ENCODE measurements at regions not wholly inside any gene's neighbourhood (a gene's known extent, or its start where the extent isn't known, plus 50 kb on each side); places are given as distances from the start of the nearest gene placed in this dataset.

DNA sequence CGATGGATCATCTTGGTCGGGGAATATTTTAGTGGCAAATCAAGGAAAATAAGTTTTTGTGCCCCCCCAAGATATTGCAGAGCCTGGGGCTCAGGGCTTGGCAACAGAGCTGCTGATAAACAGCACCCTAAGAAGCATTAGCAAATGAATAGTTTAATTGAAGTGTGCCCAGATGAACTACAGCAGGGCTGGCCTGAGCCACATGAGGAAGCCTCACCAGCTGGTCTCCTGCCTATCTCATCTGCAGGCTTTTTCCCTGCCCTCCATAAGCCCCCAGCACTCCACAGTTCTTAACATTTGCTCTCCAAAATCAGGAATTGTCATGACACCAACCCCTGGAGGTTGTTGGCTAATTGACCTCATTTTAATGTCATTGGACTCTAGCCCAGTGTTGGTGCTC lies 480.2 kb downstream of the HS3ST3B1 start:
- Histone ChIP-seq H3K27ac (ENCODE audit: low read length, poor library complexity, severe bottlenecking) (no peak overlapping the region), H3K27me3 (ENCODE audit: control insufficient read depth in 1 of 2, insufficient read depth in 1 of 2, low read length in 2 of 2) (peaks cover 0 to 9% of the 10 kb centered on the region in 2 experiments), H3K36me3 (ENCODE audit: control insufficient read depth in 1 of 2, insufficient read depth in 2 of 2, low read depth in 1 of 2, low read length in 2 of 2) (no peaks in the 10 kb centered on the region), H2AK5ac (ENCODE audit: low read length, severe bottlenecking) (no peak overlapping the region), H3K9ac (ENCODE audit: low read length) (no peak overlapping the region), H3K4me3 (ENCODE audit: insufficient read depth in 1 of 2, low read depth in 1 of 2, low read length in 2 of 2) (no peak overlapping the region), H3K4me2 (ENCODE audit: low read length, poor library complexity, severe bottlenecking) (no peak overlapping the region), H3K9me3 (ENCODE audit: control insufficient read depth, low read length) (no peaks in the 10 kb centered on the region), H3K79me1 (replicated peaks; ENCODE audit: low read length, poor library complexity, severe bottlenecking) (no peaks in the 10 kb centered on the region), H3K18ac (ENCODE audit: low read depth in 1 of 2, low read length in 2 of 2) (no peak overlapping the region), H2BK5ac (ENCODE audit: low read depth, low read length, poor library complexity, severe bottlenecking) (no peak overlapping the region), H2BK15ac (ENCODE audit: low read depth, poor library complexity, severe bottlenecking) (no peak overlapping the region), H3K23ac (ENCODE audit: low read length in 2 of 2) (no peak overlapping the region), H3K14ac (ENCODE audit: low read length in 2 of 2) (no peak overlapping the region), H4K91ac (ENCODE audit: low read length) (no peak overlapping the region), H2BK120ac (ENCODE audit: low read depth, low read length) (no peak overlapping the region), H4K8ac (ENCODE audit: low read length) (no peak overlapping the region), H2BK12ac (ENCODE audit: low read length in 2 of 2) (no peak overlapping the region), H2AFZ (ENCODE audit: low read depth, low read length) (no peak overlapping the region), H3K4ac (ENCODE audit: low read depth in 1 of 2, low read length in 2 of 2) (no peak overlapping the region), H3K4me1 (ENCODE audit: control insufficient read depth, insufficient read depth, low read depth, low read length) (peaks cover 3% of the 10 kb centered on the region)
- no peak for DNase-seq
- WGBS, result 88% methylated on average over 2 of the region's 2 CpGs

DNA sequence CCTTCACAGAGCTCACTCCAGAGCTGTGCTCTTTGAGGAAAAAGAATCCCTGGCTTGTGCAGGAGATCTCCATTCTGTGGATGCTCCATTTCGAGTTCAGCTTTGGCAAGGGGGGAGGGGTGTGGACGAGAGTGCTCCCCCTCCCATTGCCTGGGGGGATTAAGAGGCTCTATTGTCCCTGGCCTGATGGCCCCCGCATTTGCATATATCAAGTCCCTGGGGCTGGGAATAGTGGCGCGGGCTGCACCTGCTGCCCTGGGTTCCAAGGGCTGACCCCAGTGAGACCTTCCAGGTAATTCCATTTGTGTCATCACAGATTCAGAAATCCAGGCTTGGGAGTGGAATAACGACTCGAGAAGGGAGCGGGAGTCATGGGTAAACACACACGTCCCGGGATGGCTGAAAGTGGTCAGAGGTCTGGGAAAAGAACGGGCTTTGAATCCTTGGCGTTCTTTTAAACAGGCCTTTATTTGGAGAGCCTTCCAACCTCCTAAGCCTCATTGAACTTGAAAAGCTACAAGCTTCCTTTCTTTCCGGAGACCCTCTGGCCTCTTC lies 479.3 kb downstream of the HS3ST3B1 start:
- Histone ChIP-seq H2BK120ac (ENCODE audit: low read depth, low read length) (no peak overlapping the region), H2AK5ac (ENCODE audit: low read length, severe bottlenecking) (no peak overlapping the region), H3K27ac (ENCODE audit: low read length, poor library complexity, severe bottlenecking) (no peak overlapping the region), H3K4me1 (ENCODE audit: control insufficient read depth, insufficient read depth, low read depth, low read length) (peaks cover 6% of the 10 kb centered on the region), H3K23ac (ENCODE audit: low read length in 2 of 2) (no peak overlapping the region), H3K9ac (ENCODE audit: low read length) (no peak overlapping the region), H3K79me1 (replicated peaks; ENCODE audit: low read length, poor library complexity, severe bottlenecking) (no peaks in the 10 kb centered on the region), H3K4me3 (ENCODE audit: insufficient read depth in 1 of 2, low read depth in 1 of 2, low read length in 2 of 2) (no peak overlapping the region), H3K36me3 (ENCODE audit: control insufficient read depth in 1 of 2, insufficient read depth in 2 of 2, low read depth in 1 of 2, low read length in 2 of 2) (no peaks in the 10 kb centered on the region), H3K9me3 (ENCODE audit: control insufficient read depth, low read length) (no peaks in the 10 kb centered on the region), H3K4me2 (ENCODE audit: low read length, poor library complexity, severe bottlenecking) (no peak overlapping the region), H4K91ac (ENCODE audit: low read length) (no peak overlapping the region), H3K18ac (ENCODE audit: low read depth in 1 of 2, low read length in 2 of 2) (no peak overlapping the region), H2BK15ac (ENCODE audit: low read depth, poor library complexity, severe bottlenecking) (no peak overlapping the region), H3K14ac (ENCODE audit: low read length in 2 of 2) (no peak overlapping the region), H2BK5ac (ENCODE audit: low read depth, low read length, poor library complexity, severe bottlenecking) (no peak overlapping the region), H2AFZ (ENCODE audit: low read depth, low read length) (no peak overlapping the region), H2BK12ac (ENCODE audit: low read length in 2 of 2) (no peak overlapping the region), H3K4ac (ENCODE audit: low read depth in 1 of 2, low read length in 2 of 2) (no peak overlapping the region), H3K27me3 (ENCODE audit: control insufficient read depth in 1 of 2, insufficient read depth in 1 of 2, low read length in 2 of 2) (peaks cover 0 to 9% of the 10 kb centered on the region in 2 experiments), H4K8ac (ENCODE audit: low read length) (no peak overlapping the region)
- DNase-seq, result no peak
- WGBS, result 73% methylated on average over 13 of the region's 13 CpGs

DNA sequence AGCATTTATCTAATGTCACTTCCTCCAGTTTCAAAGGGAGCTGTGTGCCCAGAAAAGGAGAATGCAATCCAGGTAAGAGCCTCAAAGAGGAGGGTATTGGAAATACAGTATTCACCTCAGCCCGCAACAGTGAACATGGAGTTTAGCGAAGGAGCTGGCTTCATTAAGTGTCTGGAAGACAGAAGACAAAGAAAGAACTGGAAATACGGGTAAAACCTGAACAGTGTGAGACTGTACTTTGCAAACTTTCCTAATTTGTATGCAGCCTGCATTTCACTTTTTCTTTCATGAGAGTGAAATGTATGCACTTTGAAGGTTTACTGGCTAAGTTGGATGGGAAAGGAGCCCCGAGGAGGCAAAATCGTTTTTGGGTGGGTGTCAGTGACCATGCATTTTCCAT lies 478.4 kb downstream of the HS3ST3B1 start:
- no peak overlapping the region for H4K8ac ChIP-seq (ENCODE audit: low read length)

DNA sequence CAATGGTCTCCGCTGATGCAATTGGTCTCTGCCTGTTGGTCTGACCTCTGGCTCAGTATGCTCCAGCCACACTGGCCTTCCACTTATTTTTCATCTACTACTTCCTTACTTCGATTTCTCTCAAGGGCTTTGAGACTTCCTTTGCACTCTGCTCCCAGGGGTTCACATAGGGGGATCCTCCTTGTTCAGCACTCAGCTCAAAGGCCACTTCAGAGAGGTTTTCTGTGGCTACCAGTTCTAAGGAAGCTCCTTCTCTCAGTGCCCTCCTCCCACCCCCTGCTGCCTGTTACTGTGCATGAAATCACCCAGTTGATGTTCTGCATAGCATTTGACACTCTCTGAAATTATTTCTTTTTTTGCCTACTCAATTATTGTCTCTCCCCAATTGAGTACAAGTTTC lies 476.4 kb downstream of the HS3ST3B1 start:
- Histone ChIP-seq H2AFZ (ENCODE audit: low read depth, low read length) (no peak overlapping the region), H3K23ac (ENCODE audit: low read length in 2 of 2) (no peak overlapping the region), H2BK5ac (ENCODE audit: low read depth, low read length, poor library complexity, severe bottlenecking) (no peak overlapping the region), H3K4me1 (ENCODE audit: control insufficient read depth, insufficient read depth, low read depth, low read length) (peaks cover 6% of the 10 kb centered on the region), H3K9me3 (ENCODE audit: control insufficient read depth, low read length) (no peaks in the 10 kb centered on the region), H2AK5ac (ENCODE audit: low read length, severe bottlenecking) (no peak overlapping the region), H3K14ac (ENCODE audit: low read length in 2 of 2) (no peak overlapping the region), H3K79me1 (replicated peaks; ENCODE audit: low read length, poor library complexity, severe bottlenecking) (no peaks in the 10 kb centered on the region), H2BK12ac (ENCODE audit: low read length in 2 of 2) (no peak overlapping the region), H3K4ac (ENCODE audit: low read depth in 1 of 2, low read length in 2 of 2) (no peak overlapping the region), H4K91ac (ENCODE audit: low read length) (no peak overlapping the region), H3K36me3 (ENCODE audit: control insufficient read depth in 1 of 2, insufficient read depth in 2 of 2, low read depth in 1 of 2, low read length in 2 of 2) (no peaks in the 10 kb centered on the region), H2BK15ac (ENCODE audit: low read depth, poor library complexity, severe bottlenecking) (no peak overlapping the region), H3K27ac (ENCODE audit: low read length, poor library complexity, severe bottlenecking) (no peak overlapping the region), H3K18ac (ENCODE audit: low read depth in 1 of 2, low read length in 2 of 2) (no peak overlapping the region), H3K9ac (ENCODE audit: low read length) (no peak overlapping the region), H2BK120ac (ENCODE audit: low read depth, low read length) (no peak overlapping the region), H3K27me3 (ENCODE audit: control insufficient read depth in 1 of 2, insufficient read depth in 1 of 2, low read length in 2 of 2) (peaks cover 0 to 9% of the 10 kb centered on the region in 2 experiments), H3K4me3 (ENCODE audit: insufficient read depth in 1 of 2, low read depth in 1 of 2, low read length in 2 of 2) (no peak overlapping the region), H4K8ac (ENCODE audit: low read length) (no peak overlapping the region), H3K4me2 (ENCODE audit: low read length, poor library complexity, severe bottlenecking) (no peak overlapping the region)
- DNase-seq, result no peak
- 59% methylated on average over 2 of the region's 2 CpGs for WGBS

More for the DNA sequence above, 478.4 kb downstream of the HS3ST3B1 start:
- Histone ChIP-seq H3K9ac (ENCODE audit: low read length) (no peak overlapping the region), H3K23ac (ENCODE audit: low read length in 2 of 2) (no peak overlapping the region), H3K27me3 (ENCODE audit: control insufficient read depth in 1 of 2, insufficient read depth in 1 of 2, low read length in 2 of 2) (peaks cover 0 to 9% of the 10 kb centered on the region in 2 experiments), H3K4me3 (ENCODE audit: insufficient read depth in 1 of 2, low read depth in 1 of 2, low read length in 2 of 2) (no peak overlapping the region), H2BK5ac (ENCODE audit: low read depth, low read length, poor library complexity, severe bottlenecking) (no peak overlapping the region), H4K91ac (ENCODE audit: low read length) (no peak overlapping the region), H3K27ac (ENCODE audit: low read length, poor library complexity, severe bottlenecking) (no peak overlapping the region), H2BK120ac (ENCODE audit: low read depth, low read length) (no peak overlapping the region), H3K9me3 (ENCODE audit: control insufficient read depth, low read length) (no peaks in the 10 kb centered on the region), H2BK15ac (ENCODE audit: low read depth, poor library complexity, severe bottlenecking) (no peak overlapping the region), H3K4me2 (ENCODE audit: low read length, poor library complexity, severe bottlenecking) (no peak overlapping the region), H3K14ac (ENCODE audit: low read length in 2 of 2) (no peak overlapping the region), H2AFZ (ENCODE audit: low read depth, low read length) (no peak overlapping the region), H3K79me1 (replicated peaks; ENCODE audit: low read length, poor library complexity, severe bottlenecking) (no peaks in the 10 kb centered on the region), H3K4ac (ENCODE audit: low read depth in 1 of 2, low read length in 2 of 2) (no peak overlapping the region), H3K18ac (ENCODE audit: low read depth in 1 of 2, low read length in 2 of 2) (no peak overlapping the region), H3K36me3 (ENCODE audit: control insufficient read depth in 1 of 2, insufficient read depth in 2 of 2, low read depth in 1 of 2, low read length in 2 of 2) (no peaks in the 10 kb centered on the region), H3K4me1 (ENCODE audit: control insufficient read depth, insufficient read depth, low read depth, low read length) (peaks cover 6% of the 10 kb centered on the region), H2BK12ac (ENCODE audit: low read length in 2 of 2) (no peak overlapping the region), H2AK5ac (ENCODE audit: low read length, severe bottlenecking) (no peak overlapping the region)
- 84% methylated on average over 5 of the region's 5 CpGs for WGBS
- DNase-seq, result no peak
